Kidney epithelial cell (primary cell): ENCODE measurements at regions not wholly inside any gene's neighbourhood (a gene's known extent, or its start where the extent isn't known, plus 50 kb on each side); places are given as distances from the start of the nearest gene placed in this dataset.
"Not testable (repeated sequence)": the region's sequence is repeated elsewhere in the genome, so short reads cannot be mapped to it uniquely, and the experiment has no call there.

Experiments used
- DNase-seq: peaks from one replicate; pipeline ENCODE4 v3.0.0-alpha.2; 2010; ENCODE audit warnings: low read depth
- H3K27me3 ChIP-seq: 2 replicates; pipeline ENCODE4 v1.6.0; 2011; ENCODE audit warnings: low read length; ENCODE audit not compliant: control insufficient read depth, insufficient read depth
- H3K36me3 ChIP-seq: 2 replicates; pipeline ENCODE4 v1.5.1; 2011; ENCODE audit warnings: low read length; ENCODE audit not compliant: control insufficient read depth, insufficient read depth
- H3K4me3 ChIP-seq: 2 replicates; pipeline ENCODE4 v1.5.1; 2011; ENCODE audit warnings: low read depth, mild to moderate bottlenecking, control low read depth, low read length
- TF ChIP-seq, protein P1 (sequence below): IDR thresholded peaks from 2 replicates; pipeline ENCODE4 v1.5.1; 2011; ENCODE audit warnings: mild to moderate bottlenecking, moderate library complexity, low read length, control low read depth, inconsistent platforms; ENCODE audit not compliant: insufficient read depth, poor library complexity, severe bottlenecking

DNA sequence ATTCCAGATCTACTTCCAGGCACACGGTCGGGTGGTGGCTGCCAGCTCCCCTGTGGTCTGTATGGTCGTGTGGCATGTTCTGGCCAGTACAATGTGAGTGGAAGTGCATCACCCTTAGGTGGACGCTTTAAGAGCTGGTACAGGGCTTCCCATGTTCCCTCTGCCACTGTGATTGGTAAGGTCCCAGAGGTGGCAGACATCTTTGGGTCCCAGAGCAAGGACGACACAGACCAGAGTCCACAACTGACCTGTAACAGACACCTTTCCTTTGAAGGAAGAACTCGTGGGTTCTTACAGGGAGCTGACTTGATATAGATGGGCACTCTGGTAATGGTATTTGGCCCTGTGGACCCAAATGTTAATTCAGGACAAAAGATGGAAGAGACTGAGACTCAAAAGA lies 90.0 kb upstream of the GDNF start:
- TF ChIP-seq, protein P1, sequence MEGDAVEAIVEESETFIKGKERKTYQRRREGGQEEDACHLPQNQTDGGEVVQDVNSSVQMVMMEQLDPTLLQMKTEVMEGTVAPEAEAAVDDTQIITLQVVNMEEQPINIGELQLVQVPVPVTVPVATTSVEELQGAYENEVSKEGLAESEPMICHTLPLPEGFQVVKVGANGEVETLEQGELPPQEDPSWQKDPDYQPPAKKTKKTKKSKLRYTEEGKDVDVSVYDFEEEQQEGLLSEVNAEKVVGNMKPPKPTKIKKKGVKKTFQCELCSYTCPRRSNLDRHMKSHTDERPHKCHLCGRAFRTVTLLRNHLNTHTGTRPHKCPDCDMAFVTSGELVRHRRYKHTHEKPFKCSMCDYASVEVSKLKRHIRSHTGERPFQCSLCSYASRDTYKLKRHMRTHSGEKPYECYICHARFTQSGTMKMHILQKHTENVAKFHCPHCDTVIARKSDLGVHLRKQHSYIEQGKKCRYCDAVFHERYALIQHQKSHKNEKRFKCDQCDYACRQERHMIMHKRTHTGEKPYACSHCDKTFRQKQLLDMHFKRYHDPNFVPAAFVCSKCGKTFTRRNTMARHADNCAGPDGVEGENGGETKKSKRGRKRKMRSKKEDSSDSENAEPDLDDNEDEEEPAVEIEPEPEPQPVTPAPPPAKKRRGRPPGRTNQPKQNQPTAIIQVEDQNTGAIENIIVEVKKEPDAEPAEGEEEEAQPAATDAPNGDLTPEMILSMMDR = no peak

DNA sequence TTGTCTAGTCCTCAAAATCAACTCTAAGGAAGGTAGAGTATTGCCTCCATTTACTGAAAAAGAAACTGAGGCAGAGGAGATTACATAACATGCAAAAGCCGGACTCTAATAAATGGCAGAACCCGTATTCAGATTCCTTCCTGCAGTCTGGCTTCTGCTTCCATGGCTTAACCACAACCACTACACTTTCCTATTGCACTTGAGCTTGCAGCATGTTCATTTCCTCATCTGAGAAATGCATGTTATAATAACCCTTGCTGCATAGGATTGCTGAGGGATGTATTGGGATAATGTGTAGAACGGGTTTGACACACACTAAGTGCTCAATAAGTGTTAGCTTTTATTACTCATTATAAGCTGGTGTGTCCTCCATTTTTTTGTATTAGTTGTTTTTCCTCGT lies 87.9 kb upstream of the GDNF start:
- H3K36me3 ChIP-seq, H3K27me3 ChIP-seq, H3K4me3 ChIP-seq, DNase-seq: not testable (repeated sequence)

More for the DNA sequence above, 90.0 kb upstream of the GDNF start:
- Histone ChIP-seq H3K27me3 (no peaks in the 10 kb centered on the region), H3K4me3 (no peak overlapping the region), H3K36me3 (no peaks in the 10 kb centered on the region)
- DNase-seq = no peak

DNA sequence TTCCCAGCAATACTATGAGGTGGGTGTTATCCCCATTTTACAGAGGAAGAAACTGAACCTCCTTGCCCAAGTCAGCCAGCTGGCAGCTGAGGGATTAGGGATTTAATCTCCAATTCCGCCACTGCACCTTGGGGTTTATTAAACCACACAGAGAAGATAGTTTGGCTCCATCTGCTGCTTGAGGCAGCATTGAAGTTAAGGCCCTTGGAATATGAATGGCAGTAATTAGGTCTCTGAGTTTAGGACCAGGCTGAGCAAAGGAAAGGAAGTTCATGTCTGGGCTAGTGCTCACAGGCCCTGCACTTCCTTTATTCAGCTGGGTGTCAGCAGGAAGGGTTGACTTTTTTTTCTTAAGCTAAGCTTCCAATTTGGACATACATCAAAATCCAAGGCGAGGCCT lies 86.9 kb upstream of the GDNF start:
- no peak overlapping the region for H3K4me3 ChIP-seq
- TF ChIP-seq, protein P1 = no peak
- H3K36me3 ChIP-seq = no peaks in the 10 kb centered on the region
- no peak for DNase-seq
- H3K27me3 ChIP-seq = no peaks in the 10 kb centered on the region

DNA sequence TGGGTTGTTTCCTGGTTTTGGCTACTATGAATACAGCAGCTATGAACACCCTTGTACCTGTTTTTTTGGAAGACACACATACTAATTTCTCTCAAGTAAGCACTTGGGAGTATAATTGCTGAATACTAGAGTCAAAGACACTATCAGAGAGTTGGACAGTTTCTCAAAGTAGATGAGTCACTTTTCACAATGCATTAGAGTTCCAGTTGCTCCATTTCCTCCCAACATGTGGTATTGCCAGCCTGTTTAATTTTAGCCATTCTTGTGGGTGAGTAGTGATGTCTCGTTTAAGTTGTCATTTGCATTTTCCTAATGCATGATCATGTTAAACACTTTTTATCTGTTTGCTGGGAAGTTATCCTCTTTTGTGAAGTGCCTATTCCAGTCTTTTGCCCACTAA lies 81.6 kb upstream of the GDNF start:
- H3K36me3 ChIP-seq = no peaks in the 10 kb centered on the region
- no peak for DNase-seq
- no peaks in the 10 kb centered on the region for H3K27me3 ChIP-seq
- H3K4me3 ChIP-seq = no peak overlapping the region
- TF ChIP-seq, protein P1 = no peak

DNA sequence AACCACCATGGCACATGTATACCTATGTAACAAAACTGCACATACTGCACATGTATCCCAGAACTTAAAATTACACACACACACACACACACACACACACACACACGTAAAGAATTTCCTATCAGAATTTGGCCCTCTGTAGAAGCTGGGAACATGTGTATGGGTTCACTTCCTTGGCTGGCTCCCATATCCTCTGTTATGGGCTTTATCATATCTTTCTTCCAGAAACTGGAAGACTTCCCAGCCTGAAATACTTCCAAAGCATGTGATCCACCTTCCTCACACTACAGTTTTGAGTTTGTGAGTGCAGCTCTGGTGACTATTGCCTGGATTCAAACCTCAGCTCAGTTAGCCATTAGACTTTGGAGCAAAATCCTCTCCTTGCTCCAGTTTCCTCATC lies 78.6 kb upstream of the GDNF start:
- Histone ChIP-seq H3K4me3 (no peak overlapping the region), H3K36me3 (no peaks in the 10 kb centered on the region), H3K27me3 (no peaks in the 10 kb centered on the region)
- DNase-seq = no peak
- TF ChIP-seq, protein P1 = no peak

DNA sequence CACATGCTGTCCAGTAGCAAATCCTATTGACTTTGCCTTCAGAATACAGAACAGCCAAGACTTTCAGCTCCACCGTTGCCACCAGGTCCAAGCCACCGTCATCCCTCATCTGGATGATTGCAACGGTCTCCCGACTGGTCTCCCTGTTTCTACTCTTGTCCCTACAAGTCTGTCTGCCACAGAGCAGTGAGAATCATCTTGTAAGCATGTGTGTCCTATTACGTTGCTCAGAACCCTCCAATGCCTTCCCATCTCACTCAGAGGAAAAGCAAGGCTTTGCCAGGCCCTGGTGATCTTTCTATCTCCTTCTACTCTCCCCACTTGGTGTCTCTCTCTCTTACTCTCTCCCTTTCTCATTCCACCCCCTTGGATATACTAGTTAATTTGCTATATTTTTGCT lies 76.7 kb upstream of the GDNF start:
- H3K36me3 ChIP-seq = no peaks in the 10 kb centered on the region
- no peak for DNase-seq
- no peak overlapping the region for H3K4me3 ChIP-seq
- no peaks in the 10 kb centered on the region for H3K27me3 ChIP-seq
- TF ChIP-seq, protein P1 = no peak
